GDM1 (cell line): ENCODE measurements at regions not wholly inside any gene's neighbourhood (a gene's known extent, or its start where the extent isn't known, plus 50 kb on each side); places are given as distances from the start of the nearest gene placed in this dataset.
"Not testable (repeated sequence)": the region's sequence is repeated elsewhere in the genome, so short reads cannot be mapped to it uniquely, and the experiment has no call there.

ENCODE experiments used
- DNase-seq: peaks from one replicate; lab custom pipeline; 2025; lab: John Stamatoyannopoulos, UW

DNA sequence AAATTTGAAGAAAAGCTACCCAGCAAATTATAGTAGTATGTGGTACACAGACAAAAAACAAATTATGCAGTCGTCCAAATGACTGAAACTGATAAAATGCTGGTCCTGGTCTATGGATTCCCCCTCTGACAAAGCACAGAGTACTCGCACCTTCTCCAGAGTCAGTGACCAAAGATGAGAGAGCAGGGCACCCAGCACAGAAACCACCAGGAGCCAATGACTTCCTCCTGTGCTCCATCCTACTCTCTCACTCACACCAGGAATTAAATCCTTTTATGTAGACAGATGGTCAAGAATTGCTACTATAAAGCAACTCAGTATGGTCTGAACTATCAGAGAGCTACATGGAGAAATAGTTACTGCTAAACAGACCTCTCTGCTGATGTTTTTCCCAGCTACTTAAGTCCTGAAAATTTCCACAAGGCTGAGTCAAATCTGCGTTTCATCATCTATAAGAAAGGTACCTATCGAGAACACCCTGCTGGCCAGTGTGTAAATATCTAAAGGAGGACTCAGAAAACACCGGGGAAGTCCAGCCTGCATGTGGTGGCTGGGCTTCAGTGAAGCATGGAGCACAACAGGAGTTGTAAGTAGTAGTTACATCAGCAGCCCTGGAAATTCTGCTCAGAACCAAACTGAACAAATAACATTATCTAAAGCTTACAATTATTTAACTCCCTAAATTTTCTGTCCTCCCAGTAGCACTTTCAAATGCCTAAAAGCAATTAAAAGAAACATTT, 84.5 kb upstream of the FBXO28 start:
- DNase-seq: not testable (repeated sequence)

DNA sequence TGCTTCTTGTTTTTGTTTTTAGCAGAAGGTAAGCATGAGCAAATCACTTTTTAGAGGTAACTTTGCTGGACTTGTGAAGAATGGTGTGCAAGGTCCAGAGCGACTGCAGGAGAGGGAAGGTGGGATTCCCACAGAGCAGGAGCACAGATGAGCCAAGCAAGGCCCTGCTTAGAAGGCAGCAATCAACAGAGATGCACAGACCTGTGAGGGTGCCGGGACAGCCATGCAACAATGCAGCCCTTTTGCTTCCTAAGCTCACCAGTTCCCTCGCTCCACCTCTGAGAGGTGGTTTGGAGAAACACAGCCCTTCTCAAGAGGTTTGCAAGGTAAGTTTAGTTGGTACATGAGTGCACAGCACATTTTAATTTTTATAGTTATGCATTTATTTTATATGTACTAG, 85.1 kb upstream of the FBXO28 start:
- not testable (repeated sequence) for DNase-seq

DNA sequence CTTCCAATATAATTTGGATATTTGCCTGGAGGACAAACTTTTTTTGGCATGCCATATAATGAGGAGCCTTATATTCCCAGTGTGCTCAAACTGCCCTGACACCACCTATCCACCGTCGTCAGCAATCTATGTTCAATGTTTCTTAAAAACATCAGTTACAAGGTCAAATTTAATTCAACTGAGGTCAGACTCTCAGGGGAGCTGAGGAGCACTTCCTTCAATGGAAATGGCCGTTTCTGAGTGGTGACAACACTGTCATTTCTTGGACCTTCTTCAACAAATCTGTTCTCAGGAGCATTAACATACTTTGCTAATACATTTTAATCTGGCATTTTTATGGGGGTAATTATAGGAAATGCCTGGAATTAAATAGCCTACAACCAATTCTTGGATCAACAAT, 90.8 kb upstream of the FBXO28 start:
- DNase-seq: not testable (repeated sequence)

DNA sequence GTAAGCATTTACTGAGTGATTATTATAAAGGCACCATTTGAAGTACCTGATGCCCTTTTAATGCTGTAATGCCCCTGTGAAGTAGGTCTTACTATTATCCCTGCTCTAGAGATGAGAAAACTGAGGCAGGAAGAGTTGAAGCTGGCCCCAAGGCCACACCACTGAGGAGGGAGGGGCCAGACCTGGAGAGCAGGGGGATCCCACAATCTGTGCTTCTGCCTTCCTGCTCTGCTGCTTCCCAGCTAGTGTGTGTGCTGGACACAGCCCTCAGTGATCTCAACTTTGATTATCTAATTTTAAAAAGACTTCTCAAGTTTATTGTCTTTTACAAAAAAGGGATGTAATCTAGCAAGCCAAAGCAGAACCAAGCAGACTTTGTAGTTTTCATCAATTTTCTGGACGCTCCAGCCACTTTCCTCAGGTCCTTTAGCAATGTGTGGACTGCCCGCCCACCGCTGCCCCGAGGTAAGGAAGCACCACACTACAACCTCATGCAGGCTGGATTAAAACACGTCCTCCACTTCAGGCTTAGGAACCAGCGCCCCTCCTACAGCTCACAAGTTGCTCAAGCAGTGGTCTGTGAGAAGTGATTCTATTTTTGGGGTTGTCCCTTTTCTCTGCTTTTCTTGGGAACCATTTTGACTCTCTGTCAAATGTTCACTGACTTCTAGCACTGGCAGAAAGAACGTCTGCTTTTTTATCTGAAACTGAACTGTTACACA, 91.5 kb upstream of the FBXO28 start:
- DNase-seq: not testable (repeated sequence)

DNA sequence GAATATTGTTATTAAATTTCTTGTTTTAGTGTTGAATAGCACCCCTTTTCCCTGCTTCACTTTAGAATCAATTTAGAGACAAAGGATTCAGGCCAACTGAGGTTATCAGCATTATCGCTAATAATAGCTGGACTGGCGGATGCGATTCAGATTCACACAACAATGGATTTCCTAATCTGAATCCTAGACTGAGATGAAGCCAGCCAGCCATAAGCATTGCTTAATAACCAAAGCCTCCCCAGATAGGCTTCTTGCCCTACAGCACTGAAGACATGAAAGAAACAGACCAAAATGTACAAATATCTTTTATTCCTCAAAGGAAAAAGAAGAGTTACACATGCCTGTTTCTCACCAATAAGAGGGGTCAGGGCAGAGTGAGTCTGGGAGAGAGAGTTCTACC, 94.0 kb upstream of the FBXO28 start:
- not testable (repeated sequence) for DNase-seq

DNA sequence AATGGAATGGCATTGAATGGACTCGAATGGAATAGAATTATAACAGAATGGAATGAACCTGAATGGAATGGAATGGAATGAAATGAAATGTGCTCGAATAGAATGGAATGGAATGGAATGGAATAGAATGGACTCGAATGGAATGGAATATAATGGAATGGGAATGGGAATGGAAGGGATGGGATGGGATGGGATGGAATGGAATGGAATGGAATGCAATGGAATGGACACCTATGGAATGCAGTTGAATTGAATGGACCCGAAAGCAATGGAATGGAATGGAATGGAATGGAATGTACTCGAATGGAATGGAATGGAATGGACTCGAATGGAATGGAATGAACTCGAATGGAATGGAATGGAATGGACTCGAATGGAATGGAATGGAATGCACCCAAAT, 98.1 kb upstream of the FBXO28 start:
- not testable (repeated sequence) for DNase-seq

DNA sequence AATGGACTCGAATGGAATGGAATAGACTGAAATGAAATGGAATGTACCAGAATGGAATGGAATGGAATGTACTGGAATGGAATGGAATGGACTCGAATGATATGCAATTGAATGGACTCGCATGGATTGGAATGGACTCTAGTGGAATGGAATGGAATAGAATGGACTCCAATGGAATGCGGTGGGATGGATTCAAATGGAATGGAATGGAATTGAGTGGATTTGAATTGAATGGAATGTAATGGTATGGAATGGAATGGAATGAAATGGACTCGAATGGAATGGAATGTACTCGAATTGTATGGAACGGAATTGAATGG, 99.6 kb upstream of the FBXO28 start:
- no peak for DNase-seq

DNA sequence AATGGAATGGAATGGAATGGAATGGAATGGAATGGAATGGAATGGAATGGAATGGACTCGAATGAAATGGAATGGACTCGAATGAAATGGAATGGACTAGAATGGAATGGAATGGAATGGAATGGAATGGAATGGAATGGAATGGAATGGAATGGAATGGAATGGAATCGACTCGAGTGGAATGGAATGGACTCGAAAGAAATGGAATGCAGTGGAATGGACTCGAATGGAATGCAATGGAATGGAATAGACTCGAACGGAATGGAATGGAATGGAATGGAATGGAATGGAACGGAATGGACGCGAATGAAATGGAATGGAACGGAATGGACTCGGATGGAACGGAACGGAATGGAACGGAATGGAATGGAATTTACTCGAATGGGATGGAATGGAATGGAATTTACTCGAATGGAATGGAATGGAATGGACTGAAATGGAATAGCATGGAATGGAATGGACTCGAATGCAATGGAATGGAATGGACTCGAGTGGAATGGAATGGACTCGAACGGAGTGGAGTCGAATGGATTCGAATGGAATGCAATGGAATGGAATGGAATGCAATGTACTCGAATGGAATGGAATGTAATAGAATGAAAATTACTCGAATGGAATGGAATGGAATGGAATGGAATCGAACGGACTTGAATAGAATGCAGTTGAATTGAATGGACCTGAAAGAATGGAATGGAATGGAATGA, 100.1 kb upstream of the FBXO28 start:
- not testable (repeated sequence) for DNase-seq

DNA sequence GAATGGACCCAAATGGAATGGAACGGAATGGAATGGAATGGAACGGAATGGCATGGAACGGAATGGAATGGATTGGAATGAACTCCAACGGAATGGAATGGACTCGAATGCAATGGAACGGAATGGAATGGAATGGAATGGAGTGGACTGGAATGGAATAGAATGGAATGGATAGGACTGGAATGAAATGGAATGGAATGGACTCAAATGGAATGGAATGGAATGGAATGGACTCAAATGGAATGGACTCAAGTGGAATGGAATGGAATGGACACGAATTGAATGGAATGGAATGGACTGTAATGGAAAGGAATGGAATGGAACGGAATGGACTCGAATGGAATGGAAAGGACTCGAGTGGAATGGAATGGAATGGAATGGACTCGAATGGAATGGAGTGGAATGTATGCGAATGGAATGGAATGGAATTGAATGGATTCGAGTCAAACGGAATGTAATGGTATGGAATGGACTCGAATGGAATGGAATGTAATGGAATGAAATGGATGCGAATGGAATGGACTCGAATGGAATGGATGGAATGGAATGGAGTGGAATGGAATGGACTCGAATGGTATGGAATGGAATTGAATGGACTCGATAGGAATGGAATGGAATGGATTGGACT, 101.0 kb upstream of the FBXO28 start:
- not testable (repeated sequence) for DNase-seq

DNA sequence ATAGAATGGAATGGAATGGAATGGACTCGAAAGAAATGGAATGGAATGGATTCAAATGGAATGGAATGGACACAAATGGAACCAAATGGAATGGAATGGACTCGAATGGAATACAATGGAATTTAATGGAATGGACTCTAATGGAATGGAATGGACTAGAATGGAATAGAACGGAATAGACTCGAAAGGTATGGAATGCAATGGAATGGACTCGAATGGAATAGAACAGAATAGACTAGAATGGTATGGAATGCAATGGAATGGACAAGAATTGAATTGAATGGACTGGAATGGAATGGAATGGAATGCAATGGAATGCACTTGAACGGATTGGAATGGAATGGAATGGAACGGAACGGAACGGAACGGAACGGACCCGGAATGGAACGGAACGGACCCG, 101.7 kb upstream of the FBXO28 start:
- not testable (repeated sequence) for DNase-seq

DNA sequence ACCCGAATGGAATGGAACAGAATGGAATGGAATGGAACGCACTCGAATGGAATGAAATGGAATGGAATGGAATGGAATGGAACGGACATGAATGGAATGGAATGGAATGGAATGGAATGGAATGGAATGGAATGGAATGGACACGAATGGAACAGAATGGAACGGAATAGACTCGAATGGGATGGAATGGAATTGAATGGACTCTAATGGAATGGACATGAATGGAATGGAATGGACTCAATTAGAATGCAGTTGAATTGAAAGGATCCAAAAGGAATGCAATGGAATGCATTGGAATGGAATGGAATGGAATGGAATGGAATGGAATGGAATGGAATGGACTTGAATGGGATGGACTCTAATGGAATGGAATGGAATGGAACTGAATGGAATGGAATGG, 102.2 kb upstream of the FBXO28 start:
- DNase-seq: not testable (repeated sequence)

DNA sequence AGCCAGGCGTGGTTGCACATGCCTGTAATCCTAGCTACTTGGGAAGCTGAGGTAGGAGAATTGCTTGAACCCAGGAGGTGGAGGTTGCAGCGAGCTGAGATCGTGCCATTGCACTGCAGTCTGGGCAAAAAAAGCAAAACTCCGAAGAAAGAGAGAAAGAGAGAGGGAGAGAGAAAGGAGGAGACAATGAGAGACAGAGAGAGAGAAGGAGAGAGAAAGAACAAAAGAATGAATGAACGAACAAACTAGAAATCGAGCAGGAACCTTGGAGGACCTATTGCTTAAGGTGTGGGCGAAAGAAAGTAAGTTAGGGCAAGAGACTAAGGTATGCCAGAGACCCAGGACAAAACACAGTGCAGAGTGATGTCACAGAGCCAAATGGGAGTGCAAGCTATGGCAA, 102.8 kb upstream of the FBXO28 start:
- DNase-seq: not testable (repeated sequence)

DNA sequence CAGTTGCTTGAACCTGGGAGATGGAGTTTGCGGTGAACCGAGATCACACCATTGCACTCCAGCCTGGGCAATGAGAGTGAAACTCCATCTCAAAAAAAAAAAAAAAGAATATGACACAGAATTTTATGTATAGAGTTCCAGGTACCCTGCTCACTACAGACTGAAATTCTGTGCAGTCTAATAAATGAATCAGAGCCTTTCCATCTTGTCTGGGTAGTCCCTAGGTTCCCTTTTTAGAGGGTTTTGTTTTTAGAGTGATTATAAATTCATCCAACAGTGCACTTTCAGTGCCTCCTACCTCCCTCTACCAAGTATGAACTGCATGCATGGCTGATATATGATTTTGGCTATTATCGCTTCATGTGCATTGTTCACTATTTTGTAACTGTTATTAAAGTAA, 107.9 kb upstream of the FBXO28 start:
- not testable (repeated sequence) for DNase-seq

DNA sequence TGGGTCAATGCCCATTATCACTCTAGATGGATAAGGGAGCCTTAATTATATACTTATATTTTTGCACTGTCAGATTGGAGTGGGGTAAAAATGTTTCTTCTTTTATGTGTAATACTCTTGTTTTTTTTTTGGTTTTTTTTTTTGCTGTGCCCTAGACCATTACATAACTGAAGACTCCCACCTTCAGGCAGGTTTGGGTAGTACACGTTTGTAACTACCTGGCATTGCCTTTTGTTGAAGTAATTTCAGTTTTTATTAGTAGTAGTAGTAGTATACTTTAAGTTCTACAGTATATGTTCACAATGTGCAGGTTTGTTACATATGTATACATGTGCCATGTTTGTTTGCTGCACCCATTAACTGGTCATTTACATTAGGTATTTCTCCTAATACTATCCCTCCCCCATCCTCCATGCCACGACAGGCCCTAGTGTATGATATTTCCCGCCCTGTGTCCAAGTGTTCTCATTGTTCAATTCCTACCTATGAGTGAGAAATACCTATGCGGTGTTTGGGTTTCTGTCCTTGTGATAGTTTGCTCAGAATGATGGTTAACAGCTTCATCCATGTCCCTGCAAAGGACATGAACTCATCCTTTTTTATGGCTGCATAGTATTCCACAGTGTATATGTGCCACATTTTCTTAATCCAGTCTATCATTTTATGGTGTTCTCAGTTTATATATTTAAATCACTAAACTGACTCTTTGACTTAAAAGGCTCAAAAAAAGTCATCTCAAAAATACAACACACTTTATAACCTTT, 109.2 kb upstream of the FBXO28 start:
- not testable (repeated sequence) for DNase-seq

DNA sequence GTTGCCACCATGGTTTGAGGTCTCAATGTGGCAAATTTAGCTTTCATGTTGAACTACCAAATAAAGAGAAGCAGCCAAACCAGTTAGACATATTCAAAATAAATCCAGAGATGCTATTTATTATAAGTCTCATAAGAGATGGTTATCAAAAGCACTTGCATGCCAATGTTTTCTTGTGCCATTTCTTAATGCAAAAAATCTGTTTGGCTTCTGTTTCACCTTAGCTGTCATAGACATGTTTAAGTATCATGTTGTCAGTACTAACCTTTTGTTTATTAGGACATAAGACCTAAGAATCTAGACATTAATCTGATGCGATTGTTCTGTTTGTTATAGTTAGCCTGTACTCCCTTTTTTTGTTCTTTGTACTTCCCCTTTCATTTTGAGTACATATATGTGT, 110.0 kb upstream of the FBXO28 start:
- not testable (repeated sequence) for DNase-seq

DNA sequence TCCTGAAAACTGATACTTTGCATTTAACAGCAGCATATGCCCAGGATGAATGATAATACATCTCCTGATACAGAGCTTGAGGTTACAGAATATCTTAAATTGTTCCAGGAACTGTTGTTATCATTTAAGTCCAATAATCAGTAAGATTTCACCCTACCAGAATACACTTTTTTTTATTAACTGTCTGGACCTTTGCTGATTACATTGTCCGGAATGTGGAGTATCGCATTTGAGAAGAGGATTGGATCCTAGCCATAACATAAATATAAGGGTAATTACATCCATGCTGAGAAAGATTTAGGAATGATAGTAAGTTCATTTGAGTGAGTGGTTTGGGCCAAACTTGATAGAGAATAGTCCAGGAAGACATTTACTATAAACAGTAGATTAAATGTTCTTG, 112.2 kb upstream of the FBXO28 start:
- DNase-seq: not testable (repeated sequence)

DNA sequence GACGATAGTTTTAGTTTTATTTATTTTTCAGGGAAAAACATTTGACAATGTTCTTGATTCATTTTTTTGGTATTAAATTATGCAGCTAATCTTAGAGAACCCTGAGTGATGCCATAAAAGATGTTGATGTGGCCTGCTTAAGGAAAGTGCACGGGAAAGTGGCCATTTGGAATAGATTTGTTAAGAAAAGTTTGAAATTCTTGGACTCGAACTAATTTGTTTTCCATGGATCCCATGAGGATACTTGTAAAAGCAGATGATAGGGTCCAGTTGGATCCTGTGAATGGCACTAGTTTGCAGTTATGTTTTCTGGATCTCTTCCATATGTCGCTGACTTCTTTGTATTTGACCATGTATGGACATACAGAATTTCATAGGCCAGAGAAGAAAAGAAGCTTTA, 114.2 kb upstream of the FBXO28 start:
- DNase-seq: not testable (repeated sequence)

DNA sequence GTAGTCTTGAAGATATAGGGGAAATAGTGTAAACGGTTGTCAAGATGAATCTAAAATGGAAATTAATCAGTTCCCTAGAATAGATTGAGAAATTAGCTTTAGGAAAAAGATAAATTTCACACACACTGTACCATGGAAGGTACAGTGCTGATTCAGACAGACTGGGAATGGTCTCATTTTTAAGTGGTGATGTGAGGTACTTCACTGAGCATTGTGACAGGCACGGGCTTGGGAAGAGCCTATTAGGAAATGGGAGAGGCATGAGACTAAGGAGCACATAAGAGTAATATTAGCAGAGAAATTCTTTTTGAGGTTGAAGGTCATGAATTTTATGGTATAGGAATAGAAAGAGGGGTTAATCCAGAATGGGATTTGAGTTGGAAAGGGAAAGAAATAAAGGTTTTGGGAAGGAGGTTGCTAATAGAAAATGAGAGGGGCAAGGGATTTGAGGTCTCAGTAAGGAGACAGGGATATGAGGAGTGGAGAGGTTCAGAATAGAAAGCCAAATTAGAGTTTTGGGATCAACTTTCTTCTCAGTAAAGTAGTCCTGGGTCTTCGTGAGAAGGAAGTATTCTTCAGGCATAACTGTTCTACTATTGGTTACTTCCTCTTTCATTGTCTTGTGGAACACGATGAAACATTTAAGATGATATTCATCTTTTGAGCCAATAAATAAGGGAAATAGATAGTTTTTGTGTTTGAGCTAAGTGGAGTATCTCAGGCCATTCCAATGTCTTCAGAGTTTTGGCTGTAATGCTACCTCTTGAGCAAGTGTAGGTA, 115.0 kb upstream of the FBXO28 start:
- not testable (repeated sequence) for DNase-seq

DNA sequence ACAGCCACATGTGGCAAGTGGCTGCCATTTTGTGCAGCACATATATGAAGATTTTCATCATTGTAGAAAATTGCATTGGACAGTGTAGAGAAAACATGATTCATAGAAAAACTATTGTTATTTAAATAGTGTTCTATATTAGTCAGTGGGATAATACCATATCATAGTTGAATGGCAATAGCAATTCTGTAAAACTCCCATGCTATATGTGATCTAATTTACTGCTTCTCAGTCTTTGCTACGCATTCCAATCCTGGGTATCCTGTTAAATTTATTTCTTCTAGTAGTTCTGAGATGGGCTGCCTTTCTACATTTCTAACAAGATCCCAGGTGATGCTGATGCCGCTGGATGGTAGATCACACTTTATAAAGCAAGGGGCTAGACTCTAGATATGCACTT, 117.5 kb upstream of the FBXO28 start:
- not testable (repeated sequence) for DNase-seq

DNA sequence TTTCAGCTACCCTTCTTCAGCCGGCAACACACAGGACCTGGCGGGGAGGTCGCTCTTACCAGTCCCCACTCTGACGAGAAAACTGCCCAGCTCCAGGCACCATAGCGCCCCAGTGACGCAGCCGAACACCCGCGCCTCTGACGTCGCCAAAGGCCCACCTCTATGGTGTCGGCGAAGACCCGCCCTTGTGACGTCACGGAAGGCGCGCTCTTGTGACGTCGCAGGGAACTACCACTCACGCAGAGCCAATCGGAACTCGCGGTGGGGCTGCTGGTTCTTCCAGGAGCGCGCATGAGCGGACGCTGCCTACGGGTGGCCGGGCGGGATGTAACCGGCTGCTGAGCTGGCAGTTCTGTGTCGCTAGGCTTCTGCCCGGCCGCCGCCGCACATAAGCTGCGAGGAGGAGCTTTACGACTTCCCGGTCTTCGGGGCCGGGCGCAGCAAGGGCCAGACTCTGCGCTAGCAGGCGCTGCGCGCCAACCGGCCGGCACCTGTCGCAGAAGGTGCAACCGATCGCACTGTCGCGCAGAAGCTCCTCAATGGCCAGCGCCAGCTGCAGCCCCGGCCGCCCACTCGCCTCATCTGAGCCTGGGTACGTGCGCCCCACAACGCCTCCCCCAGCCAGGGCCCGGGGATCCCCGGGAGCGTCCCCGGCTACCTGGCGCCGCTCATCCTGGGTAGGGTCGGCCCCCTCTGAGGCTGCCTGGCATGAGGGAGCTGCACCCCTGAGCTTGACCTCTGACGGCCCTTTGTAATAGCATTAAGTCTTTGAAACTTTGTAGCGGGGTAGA, 121.3 kb upstream of the FBXO28 start:
- DNase-seq: peak; percentile 99
